ENCODE measurements at regions not wholly inside any gene's neighbourhood (a gene's known extent, or its start where the extent isn't known, plus 50 kb on each side); places are given as distances from the start of the nearest gene placed in this dataset.

- no peak overlapping the region for H2AFZ ChIP-seq (ENCODE audit: low read length)
- ChIA-PET POLR2A (no interaction called here), CTCF (ENCODE audit: unreplicated experiment) (no interaction called here)
- H3K4me2 ChIP-seq (ENCODE audit: low read length): no peak overlapping the region
- H4K20me1 ChIP-seq (ENCODE audit: insufficient read depth, low read length): no peaks in the 10 kb centered on the region
- no peaks in the 10 kb centered on the region for H3K4me1 ChIP-seq (ENCODE audit: insufficient read depth, low read length, poor library complexity, severe bottlenecking)
- H3K9me3 ChIP-seq (ENCODE audit: low read length): no peaks in the 10 kb centered on the region
- no TSS peak for BruUV-seq (replicated peaks)
- intact Hi-C loops (cut with micrococcal nuclease; ENCODE audit: unreplicated experiment): no loop called here
- no peaks in the 10 kb centered on the region for H3K79me2 ChIP-seq (ENCODE audit: insufficient read depth, low read depth, low read length)
- DNase-seq (ENCODE audit: low spot score): no peak
- H3K9me2 ChIP-seq (ENCODE audit: insufficient read depth, low read length): no peaks in the 10 kb centered on the region
- H3K4me3 ChIP-seq (ENCODE audit: low read depth, low read length, poor library complexity, severe bottlenecking): no peak overlapping the region
- H3K36me3 ChIP-seq (ENCODE audit: insufficient read depth, low read length): no peaks in the 10 kb centered on the region
- H3K27ac ChIP-seq (ENCODE audit: low read depth, low read length, poor library complexity, severe bottlenecking): no peak overlapping the region
- TF ChIP-seq EZH2phosphoT487 (IDR thresholded peaks at IDR 0.05; ENCODE audit: borderline replicate concordance, low read depth, low read length) (no peak), CTCF (conservative IDR thresholded peaks at IDR 0.05; ENCODE audit: low read length) (no peak)
Observed at GRCh38 chr14:82786483-82786880, 1252.8 kb upstream of the SEL1L start.

DNA sequence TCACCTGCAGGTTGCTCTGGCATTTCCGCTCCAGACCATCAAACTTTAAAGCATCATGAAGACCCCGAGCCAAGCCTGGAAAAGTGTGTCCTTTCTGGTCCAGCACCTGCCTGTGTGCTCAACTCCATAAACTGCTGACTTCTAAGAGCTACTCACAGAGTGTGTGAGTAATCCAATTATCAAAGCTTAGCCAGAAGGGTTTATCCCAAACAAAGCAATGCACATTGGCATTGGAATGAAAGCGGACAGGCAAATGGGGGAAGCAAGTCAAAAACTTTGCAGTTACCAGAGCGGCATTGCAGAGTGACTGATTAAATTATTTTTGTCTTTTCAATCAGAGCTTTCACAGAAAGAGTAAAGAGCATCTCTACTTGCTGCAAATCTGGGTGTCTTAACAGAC lies 1262.4 kb upstream of the SEL1L start:
- Histone ChIP-seq H3K9me2 (ENCODE audit: insufficient read depth, low read length) (no peaks in the 10 kb centered on the region), H3K27ac (ENCODE audit: low read depth, low read length, poor library complexity, severe bottlenecking) (no peak overlapping the region), H2AFZ (ENCODE audit: low read length) (no peak overlapping the region), H3K79me2 (ENCODE audit: insufficient read depth, low read depth, low read length) (no peaks in the 10 kb centered on the region), H3K36me3 (ENCODE audit: insufficient read depth, low read length) (no peaks in the 10 kb centered on the region), H4K20me1 (ENCODE audit: insufficient read depth, low read length) (no peaks in the 10 kb centered on the region), H3K9me3 (ENCODE audit: low read length) (no peaks in the 10 kb centered on the region), H3K4me1 (ENCODE audit: insufficient read depth, low read length, poor library complexity, severe bottlenecking) (no peaks in the 10 kb centered on the region), H3K4me3 (ENCODE audit: low read depth, low read length, poor library complexity, severe bottlenecking) (no peak overlapping the region), H3K4me2 (ENCODE audit: low read length) (no peak overlapping the region)
- no TSS peak for BruUV-seq (replicated peaks)
- TF ChIP-seq CTCF (conservative IDR thresholded peaks at IDR 0.05; ENCODE audit: low read length) (no peak), EZH2phosphoT487 (IDR thresholded peaks at IDR 0.05; ENCODE audit: borderline replicate concordance, low read depth, low read length) (no peak)
- POLR2A ChIA-PET: no interaction called here
- intact Hi-C loops (cut with micrococcal nuclease; ENCODE audit: unreplicated experiment): no loop called here
- CTCF ChIA-PET (ENCODE audit: unreplicated experiment): no interaction called here
- no peak for DNase-seq (ENCODE audit: low spot score)

DNA sequence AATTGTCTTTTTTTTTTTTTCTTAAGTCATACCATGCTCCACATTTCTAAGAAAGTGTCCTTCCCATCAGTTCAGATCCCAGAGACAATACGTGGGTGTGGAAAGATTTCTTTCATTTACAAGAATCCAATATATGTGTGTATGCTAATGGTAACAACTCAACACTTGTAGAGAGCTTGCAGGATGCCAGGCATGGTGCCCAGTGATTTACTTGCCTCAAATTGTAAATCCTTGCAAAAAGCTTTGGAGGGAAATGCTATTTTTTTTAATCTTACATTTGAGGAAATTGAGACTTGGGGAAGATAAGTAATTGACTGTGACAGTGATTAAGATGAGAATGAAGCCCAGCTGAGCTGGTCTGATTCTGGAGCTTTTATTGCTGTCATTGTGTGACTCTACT lies 1264.6 kb upstream of the SEL1L start:
- intact Hi-C loops (cut with micrococcal nuclease; ENCODE audit: unreplicated experiment): no loop called here
- no peak overlapping the region for H3K4me3 ChIP-seq (ENCODE audit: low read depth, low read length, poor library complexity, severe bottlenecking)
- no TSS peak for BruUV-seq (replicated peaks)
- CTCF ChIA-PET (ENCODE audit: unreplicated experiment): no interaction called here
- no peak for DNase-seq (ENCODE audit: low spot score)
- no peaks in the 10 kb centered on the region for H3K79me2 ChIP-seq (ENCODE audit: insufficient read depth, low read depth, low read length)
- no peaks in the 10 kb centered on the region for H3K9me3 ChIP-seq (ENCODE audit: low read length)
- no peak for TF ChIP-seq CTCF (conservative IDR thresholded peaks at IDR 0.05; ENCODE audit: low read length)
- no peak for TF ChIP-seq EZH2phosphoT487 (IDR thresholded peaks at IDR 0.05; ENCODE audit: borderline replicate concordance, low read depth, low read length)
- H4K20me1 ChIP-seq (ENCODE audit: insufficient read depth, low read length): no peaks in the 10 kb centered on the region
- no peak overlapping the region for H2AFZ ChIP-seq (ENCODE audit: low read length)
- no peak overlapping the region for H3K27ac ChIP-seq (ENCODE audit: low read depth, low read length, poor library complexity, severe bottlenecking)
- no peaks in the 10 kb centered on the region for H3K9me2 ChIP-seq (ENCODE audit: insufficient read depth, low read length)
- POLR2A ChIA-PET: no interaction called here
- H3K4me2 ChIP-seq (ENCODE audit: low read length): no peak overlapping the region
- H3K36me3 ChIP-seq (ENCODE audit: insufficient read depth, low read length): no peaks in the 10 kb centered on the region
- no peaks in the 10 kb centered on the region for H3K4me1 ChIP-seq (ENCODE audit: insufficient read depth, low read length, poor library complexity, severe bottlenecking)

Measured in OCI-LY7 (cell line).